ENCODE measurements at regions not wholly inside any gene's neighbourhood (a gene's known extent, or its start where the extent isn't known, plus 50 kb on each side); places are given as distances from the start of the nearest gene placed in this dataset.

DNA sequence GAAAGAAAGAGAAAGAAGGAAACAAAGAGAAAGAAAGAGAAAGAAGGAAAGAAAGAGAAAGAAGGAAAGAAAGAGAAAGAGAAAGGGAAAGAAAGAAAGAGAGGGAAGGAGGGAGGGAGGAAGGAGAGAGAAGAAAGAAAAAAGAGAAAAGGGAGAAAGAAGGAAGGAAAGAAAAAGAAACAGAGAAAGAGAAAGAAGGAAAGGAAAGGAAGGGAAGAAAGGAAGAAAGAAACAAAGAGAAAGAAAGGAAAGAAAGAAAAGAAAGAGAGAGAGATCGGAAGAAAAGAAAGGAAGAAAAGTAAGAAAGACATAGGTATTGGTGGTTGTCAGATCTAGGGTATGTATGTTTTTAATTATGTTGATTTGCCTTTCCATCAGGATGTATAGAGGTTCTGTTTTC is 342.3 kb downstream of the FOXG1 start:
- Histone ChIP-seq H3K4me1 (no peaks in the 10 kb centered on the region), H3K27ac (replicated peaks in 1 of 4) (no peak overlapping the region), H3K4me3 (no peak overlapping the region), H3K36me3 (no peaks in the 10 kb centered on the region), H3K9me3 (no peaks in the 10 kb centered on the region), H3K27me3 (no peaks in the 10 kb centered on the region)
- no peak for DNase-seq (ENCODE audit: extremely low spot score)
- WGBS: 91% methylated on average over 1 of the region's 1 CpG
- no peak for TF ChIP-seq EP300 (IDR thresholded peaks at IDR 0.05)
- intact Hi-C loops (cut with DNase I): no loop called here

- Histone ChIP-seq H3K36me3 (no peaks in the 10 kb centered on the region), H3K4me3 (no peak overlapping the region), H3K9me3 (no peaks in the 10 kb centered on the region), H3K27me3 (no peaks in the 10 kb centered on the region), H3K27ac (replicated peaks in 1 of 4) (no peak overlapping the region), H3K4me1 (no peaks in the 10 kb centered on the region)
- DNase-seq (ENCODE audit: extremely low spot score): no peak
- no peak for TF ChIP-seq EP300 (IDR thresholded peaks at IDR 0.05)
- no peak for TF ChIP-seq POLR2AphosphoS5 (IDR thresholded peaks at IDR 0.05)
- TF ChIP-seq CTCF (IDR thresholded peaks at IDR 0.05): no peak
- TF ChIP-seq POLR2A (IDR thresholded peaks at IDR 0.05; ENCODE audit: low read depth): no peak
- intact Hi-C loops (cut with DNase I): no loop called here
- 91% methylated on average over 1 of the region's 1 CpG for WGBS
Observed at GRCh38 chr14:29109589-29109988, 343.0 kb downstream of the FOXG1 start.

DNA sequence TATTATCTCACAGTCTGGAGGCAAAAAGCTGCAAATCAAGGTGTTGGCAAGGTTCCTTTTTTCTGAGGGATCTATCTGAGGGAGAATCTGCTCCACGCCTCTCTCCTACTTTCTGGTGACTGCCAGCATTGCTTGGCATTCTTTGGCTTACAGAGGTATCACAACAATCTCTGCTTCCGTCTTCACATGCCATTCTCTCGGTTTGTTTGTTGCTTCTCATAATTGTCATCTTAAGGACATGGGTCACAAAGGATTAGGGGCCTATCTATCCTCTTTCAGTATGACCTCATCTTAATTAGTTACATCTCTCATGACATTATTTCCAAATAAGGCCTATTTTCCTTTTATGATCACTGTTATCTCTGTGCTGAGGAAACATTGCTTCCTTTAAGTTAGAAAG is 345.0 kb downstream of the FOXG1 start:
- no peaks in the 10 kb centered on the region for H3K4me1 ChIP-seq
- intact Hi-C loops (cut with DNase I): no loop called here
- no peaks in the 10 kb centered on the region for H3K27me3 ChIP-seq

GRCh38 chr14:29123017-29123416 is 356.4 kb downstream of the FOXG1 start:
- Histone ChIP-seq H3K27ac (replicated peaks in 1 of 4) (no peak overlapping the region), H3K4me3 (no peak overlapping the region), H3K27me3 (no peaks in the 10 kb centered on the region), H3K9me3 (no peaks in the 10 kb centered on the region), H3K36me3 (no peaks in the 10 kb centered on the region), H3K4me1 (no peaks in the 10 kb centered on the region)
- 68% methylated on average over 1 of the region's 1 CpG for WGBS
- intact Hi-C loops (cut with DNase I): no loop called here
- no peak for TF ChIP-seq POLR2AphosphoS5 (IDR thresholded peaks at IDR 0.05)
- no peak for TF ChIP-seq EP300 (IDR thresholded peaks at IDR 0.05)
- TF ChIP-seq POLR2A (IDR thresholded peaks at IDR 0.05; ENCODE audit: low read depth): no peak
- no peak for TF ChIP-seq CTCF (IDR thresholded peaks at IDR 0.05)
- no peak for DNase-seq (ENCODE audit: extremely low spot score)

More for the DNA sequence above, 345.0 kb downstream of the FOXG1 start:
- Histone ChIP-seq H3K36me3 (no peaks in the 10 kb centered on the region), H3K27ac (replicated peaks in 1 of 4) (no peak overlapping the region), H3K9me3 (no peaks in the 10 kb centered on the region), H3K4me3 (no peak overlapping the region)
- WGBS: 75% methylated on average over 3 of the region's 3 CpGs
- TF ChIP-seq POLR2AphosphoS5 (IDR thresholded peaks at IDR 0.05): no peak
- TF ChIP-seq EP300 (IDR thresholded peaks at IDR 0.05): no peak
- TF ChIP-seq POLR2A (IDR thresholded peaks at IDR 0.05; ENCODE audit: low read depth): no peak
- TF ChIP-seq CTCF (IDR thresholded peaks at IDR 0.05): no peak
- no peak for DNase-seq (ENCODE audit: extremely low spot score)

- Histone ChIP-seq H3K27ac (replicated peaks in 1 of 4) (no peak overlapping the region), H3K4me1 (no peaks in the 10 kb centered on the region), H3K36me3 (no peaks in the 10 kb centered on the region), H3K4me3 (no peak overlapping the region), H3K9me3 (no peaks in the 10 kb centered on the region), H3K27me3 (no peaks in the 10 kb centered on the region)
- no peak for TF ChIP-seq CTCF (IDR thresholded peaks at IDR 0.05)
- TF ChIP-seq POLR2AphosphoS5 (IDR thresholded peaks at IDR 0.05): no peak
- no peak for TF ChIP-seq POLR2A (IDR thresholded peaks at IDR 0.05; ENCODE audit: low read depth)
- intact Hi-C loops (cut with DNase I): no loop called here
- WGBS: 83% methylated on average over 4 of the region's 4 CpGs
- DNase-seq (ENCODE audit: extremely low spot score): no peak
Observed at GRCh38 chr14:29126361-29126760, 359.8 kb downstream of the FOXG1 start.
